HG03025 (cell line): ENCODE measurements at regions not wholly inside any gene's neighbourhood (a gene's known extent, or its start where the extent isn't known, plus 50 kb on each side); places are given as distances from the start of the nearest gene placed in this dataset.
"Not testable (repeated sequence)": the region's sequence is repeated elsewhere in the genome, so short reads cannot be mapped to it uniquely, and the experiment has no call there.

Experiments
- ATAC-seq: cut with Tn5 transposase; IDR thresholded peaks from one replicate; pipeline ENCODE4 v1.9.1; 2021; ENCODE audit warnings: mild to moderate bottlenecking, moderate library complexity; ENCODE audit not compliant: unreplicated experiment, low FRiP score

GRCh38 chr12:69168363-69168762 is 71.0 kb upstream of the CPSF6 start:
- no peak for ATAC-seq

- ATAC-seq = no peak
Observed at GRCh38 chr12:69168828-69169227, 70.5 kb upstream of the CPSF6 start.

DNA sequence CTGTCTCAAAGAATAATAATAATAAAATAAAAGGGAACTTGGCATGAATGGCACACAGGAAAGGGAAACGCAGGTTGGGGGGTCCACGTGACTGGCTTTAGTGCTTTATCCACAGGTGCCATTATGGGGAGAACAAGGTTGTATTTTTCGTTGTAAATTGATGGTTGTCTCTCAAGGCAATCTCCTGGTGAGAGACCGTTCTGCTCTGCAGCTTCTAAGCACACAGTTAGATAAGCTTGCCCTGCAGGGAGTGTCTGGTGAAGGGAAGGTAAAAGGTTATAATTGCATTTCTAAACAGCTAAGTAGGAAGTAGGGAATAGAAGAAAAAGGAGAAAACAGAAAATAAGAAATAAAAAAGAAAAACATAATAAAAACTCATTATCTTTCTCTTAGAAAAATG is 69.1 kb upstream of the CPSF6 start:
- no peak for ATAC-seq

- no peak for ATAC-seq
Observed at GRCh38 chr12:69171881-69172280, 67.5 kb upstream of the CPSF6 start.

DNA sequence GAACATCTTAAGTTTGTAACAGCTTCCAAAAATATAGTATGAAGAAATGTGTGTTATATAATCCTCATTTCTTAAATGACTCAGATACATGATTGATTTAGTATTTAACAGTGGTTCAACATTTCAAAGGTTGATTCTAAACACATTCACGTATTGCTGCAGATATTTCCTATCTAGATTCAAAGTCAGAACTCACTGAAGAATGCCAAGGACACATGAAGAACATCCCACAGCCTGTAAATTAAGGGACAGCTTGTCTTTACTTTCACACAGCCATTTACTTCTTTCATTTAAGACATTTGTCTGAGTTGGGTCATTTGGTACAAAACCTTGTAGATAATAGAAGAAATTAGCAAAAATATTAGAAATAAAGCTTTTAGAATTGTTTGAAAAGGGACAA is 66.9 kb upstream of the CPSF6 start:
- no peak for ATAC-seq

GRCh38 chr12:69173368-69173767 is 66.0 kb upstream of the CPSF6 start:
- ATAC-seq = no peak

- no peak for ATAC-seq
Observed at GRCh38 chr12:69179786-69180185, 59.6 kb upstream of the CPSF6 start.

DNA sequence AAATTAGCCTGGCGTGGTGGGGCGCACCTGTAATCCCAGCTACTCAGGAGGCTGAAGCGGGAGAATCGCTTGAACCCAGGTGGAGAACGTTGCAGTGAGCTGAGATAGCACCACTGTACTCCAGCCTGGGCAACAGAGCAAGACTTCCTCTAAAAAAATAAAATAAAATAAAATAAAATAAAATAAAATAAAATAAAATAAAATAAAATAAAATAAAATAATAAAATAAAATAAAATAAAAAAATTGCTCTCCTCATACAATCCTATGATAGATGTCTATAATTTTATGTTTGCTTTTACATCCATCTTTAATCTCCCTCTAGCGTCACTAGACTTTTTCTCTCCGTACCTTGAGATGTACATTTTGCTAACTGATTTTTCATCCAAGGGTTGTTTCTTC is 51.8 kb upstream of the CPSF6 start:
- not testable (repeated sequence) for ATAC-seq

- no peak for ATAC-seq
Observed at GRCh38 chr12:69189378-69189978, 49.9 kb upstream of the CPSF6 start.
